ENCODE measurements at regions not wholly inside any gene's neighbourhood (a gene's known extent, or its start where the extent isn't known, plus 50 kb on each side); places are given as distances from the start of the nearest gene placed in this dataset.

GRCh38 chr14:40393143-40393542, 960.9 kb upstream of the FBXO33 start:
- DNase-seq (ENCODE audit: low read depth, low spot score): no peak

DNA sequence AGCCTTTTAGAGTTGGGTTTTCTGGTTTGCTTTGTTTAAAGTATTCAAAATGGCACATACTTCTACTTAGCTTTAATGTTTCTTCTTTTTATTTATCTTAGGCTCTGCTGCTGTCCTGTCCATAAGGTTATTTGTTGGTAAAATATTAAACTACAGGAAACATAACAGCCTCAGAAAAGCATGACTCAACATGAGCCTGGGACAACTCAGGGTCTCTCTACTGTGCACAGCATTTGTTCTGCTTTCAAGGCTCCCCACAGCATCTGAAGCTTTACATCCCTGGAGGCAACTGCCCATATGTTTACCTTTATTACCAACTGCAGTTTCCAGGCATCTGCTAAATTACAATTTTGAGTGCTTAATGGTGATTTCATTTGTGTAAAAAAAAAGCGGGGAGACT, 954.2 kb upstream of the FBXO33 start:
- no peak for DNase-seq (ENCODE audit: low read depth, low spot score)

DNA sequence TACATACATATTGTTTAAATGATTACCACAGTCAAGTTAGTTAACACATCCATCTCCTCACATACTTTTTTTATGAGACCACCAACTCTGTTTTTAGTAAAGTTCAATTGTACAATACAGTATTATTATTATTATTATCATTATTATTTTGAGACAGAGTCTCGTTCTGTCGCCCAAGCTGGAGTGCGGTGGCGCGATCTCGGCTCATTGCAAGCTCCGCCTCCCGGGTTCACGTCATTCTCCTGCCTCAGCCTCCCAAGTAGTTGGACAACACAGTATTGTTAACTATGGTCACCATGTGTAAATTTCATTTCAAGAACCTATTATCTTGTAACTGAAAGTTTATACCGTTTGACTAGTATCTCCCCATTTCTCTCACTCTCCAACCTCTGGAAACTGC, 942.0 kb upstream of the FBXO33 start:
- no peak for DNase-seq (ENCODE audit: low read depth, low spot score)

DNA sequence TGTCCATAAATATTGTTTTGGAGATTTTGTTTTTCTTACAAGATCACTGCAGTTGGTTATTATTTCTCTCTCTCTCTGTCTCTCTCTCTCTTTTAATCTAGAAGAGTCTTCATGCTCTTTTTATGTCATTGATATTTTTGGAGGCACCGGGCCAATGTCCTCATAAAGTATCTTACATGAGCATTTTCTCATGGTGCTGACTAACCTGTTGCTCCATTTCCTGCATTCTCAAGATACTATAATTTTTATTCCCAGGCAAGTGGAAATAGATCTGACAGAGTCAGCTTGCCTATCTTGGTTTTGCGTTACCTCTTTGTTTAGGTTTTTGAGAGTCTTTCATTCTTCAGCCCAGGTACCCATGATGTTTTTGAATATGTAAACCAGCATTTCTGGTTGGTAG, 938.8 kb upstream of the FBXO33 start:
- no peak for DNase-seq (ENCODE audit: low read depth, low spot score)

DNA sequence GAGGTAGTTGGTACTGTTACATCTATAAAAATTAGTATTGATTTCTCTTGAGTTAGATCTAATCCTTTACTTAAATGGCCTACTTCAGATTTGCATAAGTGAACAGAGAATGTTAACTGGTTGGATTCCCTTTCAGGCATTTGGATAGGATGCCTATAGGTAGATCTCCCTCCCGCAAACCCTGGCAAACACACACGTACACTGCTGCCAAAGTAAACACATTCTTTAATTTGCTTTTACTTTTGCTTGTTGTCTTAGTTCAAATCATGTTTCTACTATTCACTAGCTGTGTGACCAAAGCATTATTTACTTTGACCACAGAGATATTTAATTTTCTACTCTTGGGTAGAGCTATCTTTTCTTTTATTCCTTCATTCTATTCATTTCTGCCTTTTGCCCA, 936.1 kb upstream of the FBXO33 start:
- DNase-seq (ENCODE audit: low read depth, low spot score): no peak

DNA sequence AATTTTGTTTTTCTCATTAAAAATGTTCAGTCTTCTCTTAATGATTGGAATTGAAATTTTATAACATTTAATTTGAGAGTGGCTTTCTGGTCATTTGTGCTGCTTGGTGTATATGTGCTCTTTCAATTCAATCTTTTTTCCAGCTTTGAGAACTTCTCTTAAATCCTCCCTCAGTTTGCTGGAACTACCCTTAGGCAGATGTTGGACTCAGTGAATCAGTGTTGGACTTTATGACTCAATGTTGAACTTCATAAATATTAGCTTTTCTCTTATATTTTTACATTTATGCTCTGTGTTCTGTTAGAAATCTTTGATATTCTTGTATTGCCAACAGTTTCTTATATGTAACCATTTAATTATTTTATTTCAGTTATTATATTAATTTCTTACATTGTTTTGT, 935.5 kb upstream of the FBXO33 start:
- no peak for DNase-seq (ENCODE audit: low read depth, low spot score)

DNA sequence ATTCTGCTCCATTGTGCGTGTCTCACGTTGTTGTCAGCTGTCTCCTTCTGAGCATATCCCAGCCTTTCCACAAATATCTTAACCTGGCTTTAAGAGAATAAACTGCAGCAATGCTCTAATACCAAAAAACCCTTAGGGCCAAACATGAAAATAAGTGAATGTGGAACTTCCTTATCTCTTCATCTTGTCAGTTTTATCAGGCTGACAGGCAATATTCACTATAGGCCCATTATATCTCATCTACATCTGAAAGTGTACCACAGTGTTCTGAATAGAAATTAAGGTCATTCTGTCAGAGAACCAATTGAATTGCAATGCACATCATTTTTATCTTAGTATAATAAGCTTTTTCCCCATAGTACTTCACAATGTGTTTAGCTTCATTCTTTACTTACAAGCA, 933.1 kb upstream of the FBXO33 start:
- no peak for DNase-seq (ENCODE audit: low read depth, low spot score)

DNA sequence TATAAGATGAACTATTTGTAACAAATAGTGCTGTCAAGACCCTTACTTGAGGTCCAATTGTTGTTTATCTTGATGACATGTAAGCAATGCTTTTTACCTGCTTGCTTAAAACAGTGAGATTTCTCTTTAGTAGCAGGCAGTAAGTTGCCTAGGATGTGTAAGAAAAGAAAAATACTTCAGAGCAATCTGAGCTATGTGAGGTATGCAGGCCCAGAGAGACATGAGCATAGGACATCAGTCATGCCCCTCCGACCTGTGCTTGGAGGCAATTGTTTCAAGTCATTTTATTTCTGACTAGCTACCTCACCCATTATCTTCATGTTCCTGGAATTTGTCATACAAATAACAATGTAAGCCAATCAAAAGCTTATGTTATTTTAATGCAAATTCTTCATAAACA, 930.6 kb upstream of the FBXO33 start:
- DNase-seq (ENCODE audit: low read depth, low spot score): peak; percentile 9

DNA sequence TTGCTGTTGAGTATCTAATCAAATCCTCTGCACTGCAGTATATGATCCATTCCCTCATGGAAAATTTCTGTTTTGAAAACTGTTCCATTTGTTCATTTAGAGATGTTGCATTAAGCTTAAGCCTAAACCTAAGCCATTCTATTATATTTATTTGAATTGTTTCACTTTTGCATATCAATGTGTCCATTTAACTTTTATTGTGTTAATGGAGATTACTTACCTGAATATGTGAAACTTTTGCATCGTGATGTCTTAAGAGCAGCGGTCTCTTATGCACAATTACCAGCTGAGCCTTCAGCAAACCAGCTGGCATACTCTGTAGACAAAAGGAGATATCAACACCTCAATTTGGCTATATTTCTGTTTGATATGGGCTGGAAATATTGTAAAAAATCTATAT, 922.5 kb upstream of the FBXO33 start:
- DNase-seq (ENCODE audit: low read depth, low spot score): no peak

GRCh38 chr14:40348104-40348503, 915.9 kb upstream of the FBXO33 start:
- DNase-seq (ENCODE audit: low read depth, low spot score): peak; percentile 64

DNA sequence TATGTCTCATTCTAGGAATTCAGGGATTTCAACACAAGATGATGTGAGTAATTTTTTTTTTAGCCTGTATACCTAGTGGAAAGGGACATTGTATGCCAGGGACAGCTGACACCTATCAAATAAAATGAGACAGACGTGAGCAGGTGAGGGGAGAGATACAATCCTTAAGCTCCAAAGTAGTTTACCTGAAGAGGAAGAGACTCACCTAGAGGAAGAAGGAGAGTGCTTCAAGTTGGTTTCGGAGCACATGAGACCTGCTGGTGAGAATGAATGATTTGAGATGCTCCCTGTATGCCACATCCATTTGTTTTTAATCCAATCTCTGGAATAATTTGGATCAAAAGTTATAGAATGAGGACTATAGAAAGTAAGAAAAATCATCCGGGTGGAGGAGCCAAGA, 915.4 kb upstream of the FBXO33 start:
- peak; percentile 35 for DNase-seq (ENCODE audit: low read depth, low spot score)

DNA sequence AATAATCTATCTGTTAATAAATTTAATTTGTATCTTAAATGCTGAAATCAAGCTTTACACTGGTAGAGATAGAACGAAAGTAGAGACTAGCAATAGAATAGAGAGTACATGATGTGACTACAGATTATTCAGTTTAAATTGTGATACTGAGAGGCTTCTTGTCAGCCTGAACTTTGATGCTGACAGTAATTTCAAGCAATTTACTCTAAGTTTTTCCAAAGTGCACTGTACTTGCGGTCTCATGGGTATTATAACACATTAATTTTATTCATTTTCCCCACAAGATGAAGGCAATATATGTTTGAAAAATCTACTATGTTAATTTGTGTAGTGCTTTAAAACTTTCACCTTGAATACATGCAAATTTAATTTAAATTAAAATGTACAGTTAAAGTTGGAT, 914.0 kb upstream of the FBXO33 start:
- no peak for DNase-seq (ENCODE audit: low read depth, low spot score)

DNA sequence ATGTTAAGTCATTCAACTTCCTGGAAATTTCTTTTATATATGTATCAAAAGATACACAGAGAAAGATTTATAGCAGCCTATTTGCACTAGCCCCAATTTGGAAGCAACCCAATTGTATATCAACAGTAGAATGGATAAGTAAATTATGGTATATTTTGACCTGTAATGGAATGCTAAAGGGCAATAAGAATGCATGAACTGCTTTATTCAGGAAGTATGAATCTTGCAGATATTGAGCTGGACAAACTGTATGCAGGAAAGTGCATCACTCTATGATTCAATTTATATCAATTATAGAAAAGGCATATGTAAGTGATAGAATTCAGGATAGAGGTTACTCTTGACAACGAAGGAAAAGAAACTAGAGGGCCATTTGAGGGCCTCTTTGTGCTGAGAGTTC, 913.1 kb upstream of the FBXO33 start:
- DNase-seq (ENCODE audit: low read depth, low spot score): no peak

DNA sequence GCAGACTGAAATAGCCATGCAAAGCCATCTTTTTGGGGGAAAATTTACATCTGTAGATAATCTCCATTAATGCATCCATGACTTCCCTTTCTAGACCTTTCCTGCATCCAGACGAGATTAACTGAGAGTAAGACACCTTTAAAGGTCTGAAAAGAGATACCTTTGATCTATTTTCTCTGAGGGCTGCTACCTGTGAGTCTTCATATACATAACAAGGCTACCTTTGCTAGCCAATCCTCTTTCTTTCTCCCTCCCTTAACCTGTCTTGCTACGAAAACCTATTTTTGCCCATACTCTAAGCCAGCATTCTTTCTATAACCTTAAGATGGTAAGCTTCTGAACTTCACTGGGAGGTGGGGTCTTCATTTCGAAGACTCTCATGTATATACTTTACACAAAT, 908.5 kb upstream of the FBXO33 start:
- no peak for DNase-seq (ENCODE audit: low read depth, low spot score)

DNA sequence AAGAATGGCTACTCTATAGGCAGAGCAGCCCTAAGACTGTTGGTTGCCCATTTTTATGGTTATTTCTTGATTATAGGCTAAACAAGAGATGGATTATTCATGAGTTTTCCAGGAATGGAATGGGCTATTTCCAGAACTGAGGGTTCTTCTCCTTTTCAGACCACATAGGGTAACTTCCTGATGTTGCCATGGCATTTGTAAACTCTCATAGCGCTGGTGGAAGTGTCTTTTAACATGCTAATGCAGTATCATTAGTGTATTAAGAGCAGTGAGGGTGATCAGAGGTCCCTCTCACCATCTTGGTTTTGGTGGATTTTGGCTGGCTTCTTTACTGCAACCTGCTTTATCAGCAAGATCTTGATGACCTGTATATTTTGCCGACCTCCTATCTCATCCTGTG, 904.6 kb upstream of the FBXO33 start:
- DNase-seq (ENCODE audit: low read depth, low spot score): no peak

DNA sequence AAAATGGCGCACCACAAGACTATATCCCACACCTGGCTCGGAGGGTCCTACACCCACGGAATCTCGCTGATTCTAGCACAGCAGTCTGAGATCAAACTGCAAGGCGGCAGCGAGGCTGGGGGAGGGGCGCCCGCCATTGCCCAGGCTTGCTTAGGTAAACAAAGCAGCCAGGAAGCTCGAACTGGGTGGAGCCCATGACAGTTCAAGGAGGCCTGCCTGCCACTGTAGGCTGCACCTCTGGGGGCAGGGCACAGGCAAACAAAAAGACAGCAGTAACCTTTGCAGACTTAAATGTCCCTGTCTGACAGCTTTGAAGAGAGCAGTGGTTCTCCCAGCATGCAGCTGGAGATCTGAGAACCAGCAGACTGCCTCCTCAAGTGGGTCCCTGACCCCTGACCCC, 894.3 kb upstream of the FBXO33 start:
- peak; percentile 69 for DNase-seq (ENCODE audit: low read depth, low spot score)

GRCh38 chr14:40318211-40318719, 886.0 kb upstream of the FBXO33 start:
- peak; percentile 10 for DNase-seq (ENCODE audit: low read depth, low spot score)

GRCh38 chr14:40317690-40318089, 885.5 kb upstream of the FBXO33 start:
- DNase-seq (ENCODE audit: low read depth, low spot score): no peak

- DNase-seq (ENCODE audit: low read depth, low spot score): no peak
Measured at GRCh38 chr14:40312296-40312695, 880.1 kb upstream of the FBXO33 start.

DNA sequence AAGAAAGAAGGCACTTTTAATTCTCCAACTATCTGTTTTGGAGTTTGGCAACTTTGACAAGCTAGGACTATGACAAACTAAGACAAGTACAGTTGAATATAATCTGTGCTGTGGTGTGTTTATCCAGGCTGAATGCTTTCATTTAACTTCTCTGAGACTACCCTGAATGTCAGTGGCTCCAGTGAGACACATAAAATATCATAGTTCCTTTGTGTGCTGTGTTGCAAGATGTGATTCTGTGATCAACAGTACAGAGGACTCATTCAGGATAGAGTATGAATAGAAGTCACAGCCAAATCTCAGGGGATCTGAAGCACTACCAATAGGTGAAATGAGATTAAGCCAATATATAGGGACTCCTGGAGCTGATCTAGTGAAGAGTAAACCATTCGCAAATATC, 876.9 kb upstream of the FBXO33 start:
- no peak for DNase-seq (ENCODE audit: low read depth, low spot score)

- DNase-seq (ENCODE audit: low read depth, low spot score): no peak
Measured at GRCh38 chr14:40308240-40308639, 876.0 kb upstream of the FBXO33 start.

DNA sequence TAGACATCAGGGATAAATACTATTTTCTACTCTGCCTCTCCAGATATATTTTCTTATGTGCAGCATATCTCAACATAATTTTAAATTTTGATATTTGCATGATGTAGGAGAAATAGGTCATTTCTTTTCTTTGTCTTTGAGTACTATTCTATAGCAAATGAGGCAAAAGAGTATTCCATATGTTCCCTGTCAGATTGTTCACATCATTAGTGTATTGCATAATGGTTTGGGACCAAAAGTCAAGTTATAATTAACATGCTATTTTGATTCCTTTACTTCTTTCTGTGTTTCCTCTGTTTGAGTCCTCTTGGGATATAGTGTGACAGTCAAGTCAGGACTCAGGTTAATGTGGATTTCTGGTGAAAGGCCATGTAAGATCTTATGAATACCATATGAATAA, 864.6 kb upstream of the FBXO33 start:
- no peak for DNase-seq (ENCODE audit: low read depth, low spot score)

GRCh38 chr14:40292664-40293063, 860.4 kb upstream of the FBXO33 start:
- no peak for DNase-seq (ENCODE audit: low read depth, low spot score)

GRCh38 chr14:40282196-40282595, 850.0 kb upstream of the FBXO33 start:
- no peak for DNase-seq (ENCODE audit: low read depth, low spot score)

- no peak for DNase-seq (ENCODE audit: low read depth, low spot score)
Measured at GRCh38 chr14:40280652-40281051, 848.4 kb upstream of the FBXO33 start.

All from ELF-1 (cell line).